GM10248 (cell line): ENCODE measurements at regions not wholly inside any gene's neighbourhood (a gene's known extent, or its start where the extent isn't known, plus 50 kb on each side); places are given as distances from the start of the nearest gene placed in this dataset.

ENCODE experiments used
- CTCF ChIA-PET: fragments of 300-600 bp; sonication (Branson Sonifier 250); formaldehyde crosslinking; extraction: SDS; loops from one replicate; lab custom pipeline; 2021; ENCODE audit warnings: antibody characterized with exemption; lab: Yijun Ruan, JAX
- POLR2A ChIA-PET: fragments of 350-650 bp; sonication (Branson Sonifier 250); formaldehyde crosslinking; extraction: SDS; loops from one replicate; lab custom pipeline; 2020; ENCODE audit warnings: antibody characterized with exemption; lab: Yijun Ruan, JAX
- DNase-seq: peaks from one replicate; pipeline ENCODE4 v3.0.0; 2012; ENCODE audit errors: extremely low spot score
- CTCF ChIP-seq: IDR thresholded peaks from 2 replicates; pipeline ENCODE4 v1.5.1; 2012; ENCODE audit warnings: mild to moderate bottlenecking, low read depth; ENCODE audit errors: extremely low read depth, missing control alignments, control extremely low read depth

GRCh38 chr9:108162664-108163063, 673.1 kb upstream of the KLF4 start:
- ChIA-PET POLR2A (no interaction called here), CTCF (no interaction called here)
- TF ChIP-seq CTCF = no peak
- DNase-seq = no peak

- ChIA-PET CTCF (interaction anchor here (1.2 kb wide), 1 partner anchor 30 kb away, joined by 3 read pairs; no protein-coding TSS in a partner anchor), POLR2A (no interaction called here)
- DNase-seq = no peak
- no peak for TF ChIP-seq CTCF
Observed at GRCh38 chr9:108161503-108161902, 671.9 kb upstream of the KLF4 start.

- TF ChIP-seq CTCF = no peak
- POLR2A ChIA-PET = no interaction called here
- CTCF ChIA-PET = interaction anchor here (1.2 kb wide), 1 partner anchor 29 kb away, joined by 3 read pairs; no protein-coding TSS in a partner anchor
- no peak for DNase-seq
Observed at GRCh38 chr9:108160706-108161355, 671.3 kb upstream of the KLF4 start.

GRCh38 chr9:108160039-108160438, 670.5 kb upstream of the KLF4 start:
- DNase-seq = no peak
- ChIA-PET POLR2A (no interaction called here), CTCF (no interaction called here)
- TF ChIP-seq CTCF = no peak

GRCh38 chr9:108158236-108158995, 668.8 kb upstream of the KLF4 start:
- DNase-seq = no peak
- POLR2A ChIA-PET = no interaction called here

More at GRCh38 chr9:108158236-108158995, 668.8 kb upstream of the KLF4 start:
- no peak for TF ChIP-seq CTCF
- CTCF ChIA-PET = interaction anchor here (1.0 kb wide), 1 partner anchor 15 kb away, joined by 3 read pairs; no protein-coding TSS in a partner anchor
